KOPT-K1 (cell line): ENCODE measurements at regions not wholly inside any gene's neighbourhood (a gene's known extent, or its start where the extent isn't known, plus 50 kb on each side); places are given as distances from the start of the nearest gene placed in this dataset.

Source experiments
- H3K27ac ChIP-seq: fragments of 200-600 bp; sonication (generic); 2 replicates; pipeline ENCODE4 v1.5.1; 2016; ENCODE audit warnings: antibody characterized with exemption, mild to moderate bottlenecking, low read depth, low read length; ENCODE audit not compliant: poor library complexity, severe bottlenecking
- H3K36me3 ChIP-seq: fragments of 200-600 bp; sonication (generic); 2 replicates; pipeline ENCODE4 v1.5.1; 2017; ENCODE audit warnings: antibody characterized with exemption, mild to moderate bottlenecking, low read length, moderate library complexity; ENCODE audit not compliant: insufficient read depth
- H3K9me3 ChIP-seq: fragments of 200-600 bp; sonication (generic); 2 replicates; pipeline ENCODE4 v1.5.1; 2017; ENCODE audit warnings: antibody characterized with exemption, low read length, mild to moderate bottlenecking; ENCODE audit not compliant: insufficient read depth, poor library complexity, severe bottlenecking

DNA sequence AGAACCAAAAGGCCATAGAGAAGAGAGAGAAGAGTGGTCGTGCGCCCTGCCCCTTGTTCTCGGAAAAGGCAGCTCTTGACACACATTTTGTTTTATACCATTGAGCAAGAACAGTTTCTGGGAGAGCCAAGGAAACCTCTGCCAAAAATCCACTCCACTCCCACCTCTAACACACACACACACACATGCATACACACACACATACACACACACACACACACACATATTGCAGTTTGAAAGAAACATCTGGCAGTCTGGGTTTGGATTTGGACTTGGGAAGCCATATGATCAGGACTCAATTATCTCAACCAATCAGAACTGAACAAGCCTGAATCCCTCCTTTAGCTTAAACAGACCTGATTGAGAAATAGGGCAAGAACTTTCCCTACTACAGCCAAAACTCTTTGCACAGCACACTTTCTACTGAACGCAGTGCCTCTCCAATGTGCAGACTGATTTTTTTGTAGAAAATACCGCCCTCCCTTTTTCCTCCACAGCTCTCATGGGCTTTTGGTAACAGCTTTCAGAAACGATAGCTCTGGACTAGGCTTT, 484.0 kb upstream of the ZWINT start:
- no peaks in the 10 kb centered on the region for H3K9me3 ChIP-seq
- no peaks in the 10 kb centered on the region for H3K36me3 ChIP-seq
- no peak overlapping the region for H3K27ac ChIP-seq

DNA sequence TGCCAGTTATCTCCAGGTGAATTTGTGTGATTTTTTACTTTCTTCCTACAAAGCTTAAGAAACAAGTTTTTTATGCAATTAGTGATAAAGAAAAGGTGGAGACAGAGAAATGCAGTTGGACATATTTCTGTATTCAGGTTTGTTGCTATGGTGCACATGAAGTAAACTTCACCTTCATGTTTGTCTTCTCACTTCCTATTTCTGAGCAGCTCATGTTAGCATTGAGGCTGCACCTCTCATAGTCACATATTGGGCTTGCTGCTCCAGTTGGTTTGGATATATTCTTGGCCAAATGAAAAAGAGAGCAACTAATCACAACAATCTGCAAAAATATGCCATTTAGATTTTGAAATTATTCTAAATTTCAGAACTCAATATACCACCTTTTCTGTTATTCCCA, 475.6 kb upstream of the ZWINT start:
- no peaks in the 10 kb centered on the region for H3K36me3 ChIP-seq
- no peak overlapping the region for H3K27ac ChIP-seq
- H3K9me3 ChIP-seq: no peaks in the 10 kb centered on the region

DNA sequence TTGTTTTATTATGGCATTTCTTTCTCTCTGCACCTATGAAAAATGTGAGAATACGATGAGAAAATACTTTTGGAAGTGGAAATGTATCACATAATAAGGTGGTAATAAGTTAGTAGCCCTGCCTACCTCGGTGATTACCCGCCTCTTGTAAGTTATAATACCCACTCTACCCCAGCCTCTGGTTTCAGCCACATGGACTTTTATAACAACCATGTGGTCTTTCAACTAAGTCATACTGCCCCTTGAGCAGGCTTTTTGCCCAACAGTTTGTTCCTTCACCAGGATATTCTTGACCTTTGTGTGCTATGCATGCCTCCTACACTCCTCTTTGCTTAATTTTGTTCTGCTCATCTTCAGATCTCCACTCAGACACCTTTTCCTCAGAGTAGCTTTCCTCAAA, 470.6 kb upstream of the ZWINT start:
- H3K9me3 ChIP-seq: no peaks in the 10 kb centered on the region
- no peak overlapping the region for H3K27ac ChIP-seq
- H3K36me3 ChIP-seq: no peaks in the 10 kb centered on the region

DNA sequence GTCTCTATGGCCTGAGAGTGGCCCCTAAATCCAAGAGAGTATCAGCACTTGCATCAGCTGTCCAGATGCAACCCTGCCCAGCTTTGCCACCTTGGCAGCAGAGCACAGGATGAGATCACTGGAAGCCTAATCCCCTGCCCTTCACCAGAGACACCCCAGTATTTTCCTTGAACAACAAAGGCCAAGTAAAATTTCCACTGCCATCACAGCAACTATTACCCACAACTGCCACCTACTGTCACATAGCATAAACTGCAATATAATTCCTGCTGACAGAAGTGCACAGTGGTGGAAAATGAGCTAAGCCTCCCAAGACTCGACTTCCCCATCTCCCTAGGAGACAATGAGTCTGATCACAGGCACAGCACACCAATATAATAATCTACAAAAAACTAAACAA, 462.8 kb upstream of the ZWINT start:
- no peaks in the 10 kb centered on the region for H3K9me3 ChIP-seq
- H3K27ac ChIP-seq: no peak overlapping the region

DNA sequence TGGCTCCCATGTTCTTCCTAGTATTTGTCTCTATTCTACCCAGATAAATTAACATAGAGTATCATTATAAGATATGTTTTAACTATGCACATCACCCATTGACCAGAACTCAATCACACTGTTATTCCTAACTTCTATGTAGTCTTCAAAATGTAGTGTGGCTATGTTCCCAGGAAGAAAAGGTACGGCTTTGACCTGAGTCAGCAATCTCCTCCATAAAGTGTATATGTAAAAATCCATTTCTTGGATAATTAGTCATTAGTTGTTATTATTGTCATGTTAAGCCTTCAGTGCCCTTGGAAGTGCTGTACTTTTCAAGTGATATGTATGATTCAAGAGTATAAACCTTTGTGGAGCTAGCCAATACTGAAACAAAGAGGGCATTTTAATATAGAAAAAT, 444.0 kb upstream of the ZWINT start:
- Histone ChIP-seq H3K27ac (no peak overlapping the region), H3K9me3 (no peaks in the 10 kb centered on the region), H3K36me3 (no peaks in the 10 kb centered on the region)

More for the DNA sequence above, 462.8 kb upstream of the ZWINT start:
- H3K36me3 ChIP-seq: no peaks in the 10 kb centered on the region

DNA sequence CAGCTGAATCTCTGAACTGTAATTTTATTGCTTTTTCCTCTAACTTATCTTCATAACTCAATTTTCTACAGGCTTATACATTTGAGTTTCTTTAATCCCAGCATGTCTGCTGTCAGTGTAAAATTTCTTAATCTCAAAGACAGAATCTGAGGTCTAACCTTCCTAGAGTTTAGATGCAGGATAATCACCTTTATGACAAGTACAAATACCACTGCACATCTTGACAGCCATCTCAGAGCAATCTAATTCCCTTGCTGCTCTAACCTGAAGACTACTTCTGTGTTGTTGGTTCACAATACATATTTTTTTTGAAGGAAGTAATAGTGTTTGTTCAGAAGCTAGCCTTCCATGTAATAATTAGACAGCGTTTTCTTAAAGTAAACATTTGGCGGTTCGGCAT, 424.2 kb upstream of the ZWINT start:
- Histone ChIP-seq H3K27ac (no peak overlapping the region), H3K36me3 (no peaks in the 10 kb centered on the region), H3K9me3 (no peaks in the 10 kb centered on the region)

DNA sequence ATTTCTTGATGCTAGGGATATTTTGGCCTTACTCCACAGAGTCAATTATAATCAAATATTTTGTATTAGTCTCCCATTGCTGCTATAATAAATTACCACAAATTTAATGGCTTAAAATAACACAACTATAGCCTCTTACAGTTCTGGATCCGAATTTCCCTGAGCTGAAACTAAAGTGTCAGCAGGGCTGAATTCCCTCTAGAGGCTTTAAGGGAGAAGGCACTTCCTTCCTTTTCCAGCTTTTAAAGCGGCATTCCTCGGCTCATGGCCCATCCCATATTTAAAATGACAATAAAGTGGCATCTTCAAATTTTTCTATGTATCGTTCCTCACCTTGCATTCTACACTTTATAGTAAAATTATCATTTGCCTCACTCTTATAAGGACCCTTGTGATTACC, 421.4 kb upstream of the ZWINT start:
- Histone ChIP-seq H3K36me3 (no peaks in the 10 kb centered on the region), H3K27ac (no peak overlapping the region), H3K9me3 (no peaks in the 10 kb centered on the region)

DNA sequence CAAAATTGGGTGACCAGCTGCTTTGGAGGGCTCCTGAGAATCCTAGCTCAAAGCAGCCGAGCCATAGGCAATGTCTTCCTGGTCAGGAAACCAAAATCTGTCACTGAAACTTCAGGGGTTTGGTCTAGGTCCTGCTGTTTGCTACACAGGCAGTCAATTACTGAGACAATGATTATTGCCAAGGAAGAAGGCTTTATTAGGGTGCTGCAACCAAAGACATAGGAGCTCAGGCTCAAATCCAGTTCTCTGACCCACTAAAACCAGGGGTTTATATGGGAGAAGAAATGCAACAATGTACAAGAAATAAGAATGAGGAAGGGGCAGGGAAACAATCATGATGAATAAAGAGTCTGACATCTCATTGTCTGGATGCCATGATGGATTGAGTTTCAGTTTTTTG, 410.3 kb upstream of the ZWINT start:
- Histone ChIP-seq H3K36me3 (no peaks in the 10 kb centered on the region), H3K9me3 (peaks cover 14% of the 10 kb centered on the region), H3K27ac (no peak overlapping the region)

DNA sequence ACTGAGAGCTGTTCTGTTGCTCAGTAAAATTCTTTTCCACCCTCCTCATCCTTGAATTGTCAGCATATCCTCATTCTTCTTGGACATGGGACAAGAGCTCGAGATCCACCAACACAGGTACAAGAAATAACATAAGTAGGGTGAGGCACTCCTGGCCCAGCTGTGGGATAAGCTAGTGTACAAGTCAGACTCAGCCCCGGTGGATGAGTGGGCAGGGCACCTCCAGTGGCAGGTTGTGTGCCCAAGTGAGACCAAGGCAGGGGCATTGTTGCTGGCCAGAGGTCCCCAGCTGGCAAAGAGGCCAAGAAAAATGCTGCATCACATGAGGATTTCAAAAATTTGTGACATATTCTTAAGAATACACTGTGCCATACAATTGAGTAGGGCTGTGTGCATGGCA, 402.0 kb upstream of the ZWINT start:
- no peaks in the 10 kb centered on the region for H3K36me3 ChIP-seq
- no peak overlapping the region for H3K27ac ChIP-seq
- peaks cover 13% of the 10 kb centered on the region for H3K9me3 ChIP-seq

DNA sequence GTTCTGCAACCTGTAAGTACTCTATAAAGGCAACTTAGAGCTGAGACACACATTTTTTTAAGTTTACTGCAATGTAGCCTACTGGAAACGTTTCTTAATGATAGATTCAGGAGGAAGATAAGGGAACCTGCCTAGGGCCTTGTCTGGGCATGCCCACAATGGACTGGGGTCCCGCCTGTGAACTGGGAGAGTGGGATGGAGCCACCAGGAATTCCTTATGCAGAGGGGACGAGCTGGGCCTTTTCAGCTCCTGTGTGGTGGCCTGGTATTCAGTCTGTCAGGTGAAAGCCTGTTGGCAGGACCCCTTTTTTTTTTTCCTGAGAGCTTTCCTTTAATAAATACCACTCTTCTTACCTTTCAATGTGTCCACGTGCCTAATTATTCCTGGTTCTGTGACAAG, 384.4 kb upstream of the ZWINT start:
- H3K9me3 ChIP-seq: no peaks in the 10 kb centered on the region
- no peaks in the 10 kb centered on the region for H3K36me3 ChIP-seq
- H3K27ac ChIP-seq: no peak overlapping the region

DNA sequence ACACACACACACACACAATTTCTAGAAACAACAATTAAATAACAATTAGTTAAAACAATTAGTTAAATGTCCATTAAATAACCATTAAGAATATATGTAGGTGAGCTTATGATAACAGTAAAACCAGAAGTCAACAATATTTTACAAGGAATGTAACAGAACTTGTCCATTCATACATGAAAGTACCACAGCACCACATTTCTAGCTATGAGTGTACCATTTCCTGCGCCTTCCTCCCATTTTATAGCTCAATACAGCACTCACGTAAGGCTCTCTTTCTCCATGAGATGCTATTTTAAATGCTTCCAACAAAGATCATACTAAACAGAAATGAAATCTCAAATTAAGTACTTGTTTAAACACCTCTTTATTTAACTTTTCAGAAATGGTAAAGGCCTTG, 367.3 kb upstream of the ZWINT start:
- no peaks in the 10 kb centered on the region for H3K9me3 ChIP-seq

DNA sequence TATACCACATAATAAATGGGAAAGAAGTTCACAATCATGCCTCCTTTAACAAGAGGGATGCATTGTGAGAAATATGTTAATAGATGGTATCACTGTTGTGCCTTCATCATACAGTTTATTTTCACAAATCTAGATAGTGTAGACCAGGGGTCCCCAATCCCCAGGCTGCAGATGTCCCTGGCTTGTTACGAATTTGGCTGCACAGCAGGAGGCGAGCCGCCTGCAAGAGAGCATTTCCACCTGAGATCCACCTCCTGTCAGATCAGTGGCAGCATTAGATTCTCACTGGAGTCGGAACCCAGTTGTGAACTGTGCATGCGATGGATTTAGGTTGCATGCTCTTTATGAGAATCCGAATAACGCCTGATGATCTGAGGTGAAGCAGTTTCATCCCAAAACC, 361.9 kb upstream of the ZWINT start:
- no peaks in the 10 kb centered on the region for H3K36me3 ChIP-seq
- no peaks in the 10 kb centered on the region for H3K9me3 ChIP-seq
- no peak overlapping the region for H3K27ac ChIP-seq

More for the DNA sequence above, 367.3 kb upstream of the ZWINT start:
- Histone ChIP-seq H3K27ac (no peak overlapping the region), H3K36me3 (no peaks in the 10 kb centered on the region)

DNA sequence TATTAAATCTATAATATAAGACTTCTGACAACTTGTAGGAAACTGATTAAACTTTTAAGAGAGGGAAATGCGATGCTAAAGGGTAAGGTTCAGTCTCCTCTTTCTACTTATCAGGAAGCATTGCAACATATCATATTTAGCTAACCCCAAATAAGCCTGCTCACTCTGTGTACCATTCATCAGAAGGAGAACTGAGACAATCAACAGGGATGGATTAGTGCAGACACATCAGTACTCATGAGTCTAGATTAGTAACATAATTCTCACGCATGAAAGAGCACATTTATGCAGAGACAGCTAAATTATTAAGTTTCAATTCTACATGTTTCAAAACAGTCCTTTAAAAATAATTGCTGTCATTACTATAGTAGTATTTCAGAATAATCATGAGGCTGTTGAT, 354.2 kb upstream of the ZWINT start:
- H3K9me3 ChIP-seq: no peaks in the 10 kb centered on the region
- H3K27ac ChIP-seq: no peak overlapping the region
- H3K36me3 ChIP-seq: no peaks in the 10 kb centered on the region

DNA sequence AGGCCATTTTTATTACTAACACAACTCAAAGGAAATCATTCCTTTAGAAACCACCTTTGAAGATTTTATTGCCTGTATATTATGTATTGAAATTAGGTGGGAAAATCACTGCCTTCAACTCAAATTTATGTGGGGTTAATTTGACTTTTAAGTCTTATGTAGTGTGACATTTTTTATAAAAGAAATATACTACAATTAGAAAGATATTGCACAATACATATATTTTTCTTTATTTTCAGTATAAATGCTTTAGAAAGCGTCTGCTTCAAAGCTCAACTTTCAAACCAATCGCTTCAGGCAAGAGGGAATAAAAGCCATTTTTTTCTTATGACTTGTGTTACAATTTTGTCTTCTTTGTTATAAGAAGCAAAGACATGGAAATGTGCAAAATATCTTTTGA, 337.4 kb upstream of the ZWINT start:
- no peaks in the 10 kb centered on the region for H3K9me3 ChIP-seq
- no peaks in the 10 kb centered on the region for H3K36me3 ChIP-seq
- no peak overlapping the region for H3K27ac ChIP-seq

DNA sequence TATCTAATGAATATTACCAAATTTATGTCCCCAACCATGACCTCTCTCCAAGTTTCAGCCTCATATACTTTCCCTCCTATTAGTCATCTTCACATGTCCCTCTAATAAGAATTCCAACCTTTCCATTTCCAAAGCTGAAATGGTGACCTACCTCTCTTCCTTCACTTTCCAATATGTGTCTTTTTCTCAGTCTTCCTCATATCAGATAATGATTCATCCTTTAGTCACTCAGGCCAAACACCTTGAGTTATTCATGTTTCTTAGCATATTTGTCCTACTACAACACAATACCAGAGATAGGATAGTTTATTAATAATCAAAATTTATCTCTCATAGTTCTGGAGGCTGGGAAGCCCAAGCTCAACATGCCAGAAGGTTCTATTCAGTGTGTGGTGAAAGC, 318.5 kb upstream of the ZWINT start:
- Histone ChIP-seq H3K36me3 (no peaks in the 10 kb centered on the region), H3K9me3 (no peaks in the 10 kb centered on the region), H3K27ac (no peak overlapping the region)

DNA sequence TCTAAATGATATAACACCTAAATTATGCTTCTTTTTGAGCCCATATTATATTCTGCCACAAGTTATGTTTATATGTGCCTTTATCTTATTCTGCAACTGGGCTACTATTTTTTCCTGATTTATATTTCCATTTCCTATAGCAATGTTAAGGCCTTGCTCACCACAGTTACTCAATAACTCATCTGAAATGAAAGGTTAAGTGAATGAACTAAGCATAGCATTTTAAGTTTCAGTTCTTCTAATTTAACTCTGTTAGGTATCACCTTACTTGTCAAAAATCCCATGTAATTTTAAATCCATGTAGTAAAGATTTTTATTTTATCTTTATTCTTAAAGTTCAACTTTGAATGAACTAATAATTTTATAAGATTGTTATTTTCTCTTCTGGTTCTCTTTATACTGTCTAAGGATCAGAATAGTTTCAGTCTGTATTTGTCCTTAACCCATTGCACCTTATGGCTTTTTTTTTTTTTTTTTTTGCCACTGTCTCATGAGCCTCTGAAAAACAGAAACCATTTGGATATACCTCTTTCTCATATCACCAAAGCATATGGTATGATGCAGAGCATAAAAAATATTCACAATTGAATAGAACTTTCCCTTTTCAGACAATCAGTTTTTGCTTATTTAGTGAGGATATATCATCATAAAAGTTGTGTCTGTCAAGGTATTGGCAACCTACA, 301.8 kb upstream of the ZWINT start:
- no peak overlapping the region for H3K27ac ChIP-seq
- H3K9me3 ChIP-seq: no peaks in the 10 kb centered on the region
- H3K36me3 ChIP-seq: no peaks in the 10 kb centered on the region
